ENCODE measurements at regions not wholly inside any gene's neighbourhood (a gene's known extent, or its start where the extent isn't known, plus 50 kb on each side); places are given as distances from the start of the nearest gene placed in this dataset.

GRCh38 chr7:131878777-131879176, 322.3 kb upstream of the PODXL start:
- TF ChIP-seq, protein P1, sequence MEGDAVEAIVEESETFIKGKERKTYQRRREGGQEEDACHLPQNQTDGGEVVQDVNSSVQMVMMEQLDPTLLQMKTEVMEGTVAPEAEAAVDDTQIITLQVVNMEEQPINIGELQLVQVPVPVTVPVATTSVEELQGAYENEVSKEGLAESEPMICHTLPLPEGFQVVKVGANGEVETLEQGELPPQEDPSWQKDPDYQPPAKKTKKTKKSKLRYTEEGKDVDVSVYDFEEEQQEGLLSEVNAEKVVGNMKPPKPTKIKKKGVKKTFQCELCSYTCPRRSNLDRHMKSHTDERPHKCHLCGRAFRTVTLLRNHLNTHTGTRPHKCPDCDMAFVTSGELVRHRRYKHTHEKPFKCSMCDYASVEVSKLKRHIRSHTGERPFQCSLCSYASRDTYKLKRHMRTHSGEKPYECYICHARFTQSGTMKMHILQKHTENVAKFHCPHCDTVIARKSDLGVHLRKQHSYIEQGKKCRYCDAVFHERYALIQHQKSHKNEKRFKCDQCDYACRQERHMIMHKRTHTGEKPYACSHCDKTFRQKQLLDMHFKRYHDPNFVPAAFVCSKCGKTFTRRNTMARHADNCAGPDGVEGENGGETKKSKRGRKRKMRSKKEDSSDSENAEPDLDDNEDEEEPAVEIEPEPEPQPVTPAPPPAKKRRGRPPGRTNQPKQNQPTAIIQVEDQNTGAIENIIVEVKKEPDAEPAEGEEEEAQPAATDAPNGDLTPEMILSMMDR (IDR thresholded peaks at IDR 0.05): no peak
- TF ChIP-seq ETV6 (CRISPR knock-in tag; IDR thresholded peaks at IDR 0.05) (no peak), ZBTB21 (CRISPR knock-in tag; IDR thresholded peaks at IDR 0.05; ENCODE audit: borderline replicate concordance) (no peak), FOXK1 (CRISPR knock-in tag; IDR thresholded peaks at IDR 0.05) (no peak), CREM (CRISPR knock-in tag; IDR thresholded peaks at IDR 0.05) (no peak), NR2C2 (CRISPR knock-in tag; IDR thresholded peaks at IDR 0.05) (no peak), NR3C1 (CRISPR knock-in tag; conservative IDR thresholded peaks at IDR 0.05; ENCODE audit: low read depth) (no peak), ZNF232 (CRISPR knock-in tag; IDR thresholded peaks at IDR 0.05) (no peak), HMGA2 (CRISPR knock-in tag; IDR thresholded peaks at IDR 0.05) (no peak), ZSCAN18 (CRISPR knock-in tag; IDR thresholded peaks at IDR 0.05) (no peak), FOXP1 (CRISPR knock-in tag; IDR thresholded peaks at IDR 0.05; ENCODE audit: borderline replicate concordance) (no peak)
- TF ChIP-seq, protein P2, sequence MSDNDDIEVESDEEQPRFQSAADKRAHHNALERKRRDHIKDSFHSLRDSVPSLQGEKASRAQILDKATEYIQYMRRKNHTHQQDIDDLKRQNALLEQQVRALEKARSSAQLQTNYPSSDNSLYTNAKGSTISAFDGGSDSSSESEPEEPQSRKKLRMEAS (CRISPR knock-in tag; IDR thresholded peaks at IDR 0.05): no peak
- TF ChIP-seq, protein P3, sequence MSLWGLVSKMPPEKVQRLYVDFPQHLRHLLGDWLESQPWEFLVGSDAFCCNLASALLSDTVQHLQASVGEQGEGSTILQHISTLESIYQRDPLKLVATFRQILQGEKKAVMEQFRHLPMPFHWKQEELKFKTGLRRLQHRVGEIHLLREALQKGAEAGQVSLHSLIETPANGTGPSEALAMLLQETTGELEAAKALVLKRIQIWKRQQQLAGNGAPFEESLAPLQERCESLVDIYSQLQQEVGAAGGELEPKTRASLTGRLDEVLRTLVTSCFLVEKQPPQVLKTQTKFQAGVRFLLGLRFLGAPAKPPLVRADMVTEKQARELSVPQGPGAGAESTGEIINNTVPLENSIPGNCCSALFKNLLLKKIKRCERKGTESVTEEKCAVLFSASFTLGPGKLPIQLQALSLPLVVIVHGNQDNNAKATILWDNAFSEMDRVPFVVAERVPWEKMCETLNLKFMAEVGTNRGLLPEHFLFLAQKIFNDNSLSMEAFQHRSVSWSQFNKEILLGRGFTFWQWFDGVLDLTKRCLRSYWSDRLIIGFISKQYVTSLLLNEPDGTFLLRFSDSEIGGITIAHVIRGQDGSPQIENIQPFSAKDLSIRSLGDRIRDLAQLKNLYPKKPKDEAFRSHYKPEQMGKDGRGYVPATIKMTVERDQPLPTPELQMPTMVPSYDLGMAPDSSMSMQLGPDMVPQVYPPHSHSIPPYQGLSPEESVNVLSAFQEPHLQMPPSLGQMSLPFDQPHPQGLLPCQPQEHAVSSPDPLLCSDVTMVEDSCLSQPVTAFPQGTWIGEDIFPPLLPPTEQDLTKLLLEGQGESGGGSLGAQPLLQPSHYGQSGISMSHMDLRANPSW (CRISPR knock-in tag; conservative IDR thresholded peaks at IDR 0.05; ENCODE audit: low read depth): no peak
